SK-N-MC (cell line): ENCODE measurements at regions not wholly inside any gene's neighbourhood (a gene's known extent, or its start where the extent isn't known, plus 50 kb on each side); places are given as distances from the start of the nearest gene placed in this dataset.

Source experiments
- EZH2 ChIP-seq: fragments of 200-600 bp; sonication (generic); IDR thresholded peaks from one replicate; pipeline ENCODE4 v1.6.1; 2017; ENCODE audit warnings: antibody characterized with exemption
- FOXP2 ChIP-seq: optimal IDR thresholded peaks from 2 replicates; pipeline ENCODE3; 2011; ENCODE audit warnings: mild to moderate bottlenecking, moderate library complexity; ENCODE audit not compliant: insufficient read depth; ENCODE audit errors: extremely low read length, control extremely low read depth
- POLR2AphosphoS5 ChIP-seq: IDR thresholded peaks from 2 replicates; pipeline ENCODE4 v1.6.1; 2012; ENCODE audit warnings: mild to moderate bottlenecking, low read depth, low read length, borderline replicate concordance

GRCh38 chr11:134476435-134477021, 64.5 kb upstream of the B3GAT1 start:
- TF ChIP-seq EZH2: no peak
- TF ChIP-seq POLR2AphosphoS5: no peak
- no peak for TF ChIP-seq FOXP2
